HG03060 (cell line): ENCODE measurements at regions not wholly inside any gene's neighbourhood (a gene's known extent, or its start where the extent isn't known, plus 50 kb on each side); places are given as distances from the start of the nearest gene placed in this dataset.
"Not testable (repeated sequence)": the region's sequence is repeated elsewhere in the genome, so short reads cannot be mapped to it uniquely, and the experiment has no call there.

ENCODE experiments used
- ATAC-seq: cut with Tn5 transposase; IDR thresholded peaks from one replicate; pipeline ENCODE4 v1.9.1; 2021; ENCODE audit warnings: low read depth, moderate number of reproducible peaks; ENCODE audit not compliant: unreplicated experiment

DNA sequence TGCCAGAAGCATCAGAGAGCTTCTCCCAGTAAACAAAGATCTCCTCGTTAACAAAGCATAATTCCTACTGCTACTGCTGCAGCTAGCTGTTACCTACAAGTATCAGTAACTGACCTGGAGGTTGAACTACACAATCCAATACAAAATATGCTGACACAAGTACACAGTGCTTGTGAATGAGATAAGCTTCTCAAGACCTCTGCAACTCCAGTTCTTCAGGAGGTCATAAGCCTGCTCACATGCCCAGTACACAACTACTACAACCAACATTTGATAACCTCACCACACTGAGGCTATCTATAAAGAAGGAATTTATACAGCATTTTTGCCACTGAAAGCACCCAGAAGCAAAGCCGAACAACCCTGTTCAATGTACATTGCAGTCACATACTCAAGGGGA lies 66.7 kb upstream of the SMARCAD1 start:
- no peak for ATAC-seq

DNA sequence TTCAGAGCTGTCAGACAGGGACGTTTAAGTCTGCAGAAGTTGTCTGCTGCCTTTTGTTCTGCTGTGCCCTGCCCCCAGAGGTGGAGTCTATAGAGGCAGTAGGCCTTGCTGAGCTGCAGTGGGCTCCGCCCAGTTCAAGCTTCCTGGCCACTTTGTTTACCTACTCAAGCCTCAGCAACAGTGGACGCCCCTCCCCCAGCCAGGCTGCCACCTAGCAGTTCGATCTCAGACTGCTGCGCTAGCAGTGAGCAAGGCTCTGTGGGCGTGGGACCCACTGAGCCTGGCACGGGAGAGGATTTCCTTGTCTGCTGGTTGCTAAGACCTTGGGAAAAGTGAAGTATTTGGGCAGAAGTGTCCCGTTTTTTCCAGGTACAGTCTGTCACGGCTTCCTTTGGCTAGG lies 59.6 kb upstream of the SMARCAD1 start:
- not testable (repeated sequence) for ATAC-seq

DNA sequence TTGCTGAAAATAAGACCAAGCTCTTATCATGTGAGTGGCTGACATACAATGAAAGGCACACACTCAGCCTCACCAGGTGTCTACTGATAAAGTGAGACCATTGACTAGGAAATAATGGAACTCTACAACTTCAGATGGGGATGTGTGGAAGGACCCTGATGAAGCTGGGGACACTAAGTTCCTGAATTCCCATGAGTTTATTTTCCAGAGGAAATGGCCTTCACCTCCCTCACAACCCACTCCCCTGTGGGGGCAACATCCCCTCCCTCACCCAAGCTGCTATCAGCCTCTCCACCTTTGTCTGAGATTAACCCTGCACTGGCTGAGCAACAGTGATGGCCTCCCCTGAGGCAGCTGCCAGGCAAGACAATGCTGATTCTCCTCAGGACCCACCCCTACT lies 55.2 kb upstream of the SMARCAD1 start:
- ATAC-seq, result no peak

DNA sequence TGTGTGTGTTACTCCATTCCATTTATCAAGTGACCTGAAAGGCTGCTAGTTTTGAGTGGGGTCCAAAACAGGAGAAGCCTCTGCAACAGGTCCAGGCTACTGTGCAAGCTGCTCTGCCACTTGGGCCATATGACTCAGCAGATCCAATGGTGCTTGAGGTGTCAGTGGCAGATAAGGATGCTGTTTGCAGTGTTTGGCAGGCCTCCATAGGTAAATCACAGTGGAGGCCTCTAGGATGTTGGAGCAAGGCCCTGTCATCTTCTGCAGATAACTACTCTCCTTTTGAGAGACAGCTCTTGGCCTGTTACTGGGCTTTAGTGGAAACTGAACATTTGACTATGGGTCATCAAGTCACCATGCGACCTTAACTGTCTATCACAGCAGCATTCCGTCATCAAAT lies 52.3 kb upstream of the SMARCAD1 start:
- ATAC-seq, result not testable (repeated sequence)

DNA sequence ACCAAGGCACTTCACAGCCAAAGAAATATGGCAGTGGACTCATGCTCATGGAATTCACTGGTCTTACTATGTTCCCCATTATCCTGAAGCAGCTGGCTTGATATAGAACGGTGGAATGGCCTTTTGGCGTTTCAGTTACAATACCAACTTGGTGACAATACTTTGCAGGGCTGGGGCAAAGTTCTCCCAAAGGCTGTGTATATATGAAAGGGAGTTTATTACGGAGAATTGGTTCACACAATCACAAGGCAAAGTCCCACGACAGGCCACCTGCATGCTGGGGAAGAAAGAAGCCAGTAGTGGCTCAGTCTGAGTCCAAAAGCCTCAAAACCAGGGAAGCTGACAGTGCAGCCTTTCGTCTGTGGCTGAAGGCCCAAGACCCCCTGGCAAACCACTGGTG lies 50.8 kb upstream of the SMARCAD1 start:
- no peak for ATAC-seq
